NCI-H460 (cell line): ENCODE measurements at regions not wholly inside any gene's neighbourhood (a gene's known extent, or its start where the extent isn't known, plus 50 kb on each side); places are given as distances from the start of the nearest gene placed in this dataset.
"Not testable (repeated sequence)": the region's sequence is repeated elsewhere in the genome, so short reads cannot be mapped to it uniquely, and the experiment has no call there.

Experiments
- DNase-seq: peaks from one replicate; pipeline ENCODE4 v3.0.0-alpha.2; 2016; ENCODE audit warnings: low read depth; ENCODE audit errors: extremely low read depth

DNA sequence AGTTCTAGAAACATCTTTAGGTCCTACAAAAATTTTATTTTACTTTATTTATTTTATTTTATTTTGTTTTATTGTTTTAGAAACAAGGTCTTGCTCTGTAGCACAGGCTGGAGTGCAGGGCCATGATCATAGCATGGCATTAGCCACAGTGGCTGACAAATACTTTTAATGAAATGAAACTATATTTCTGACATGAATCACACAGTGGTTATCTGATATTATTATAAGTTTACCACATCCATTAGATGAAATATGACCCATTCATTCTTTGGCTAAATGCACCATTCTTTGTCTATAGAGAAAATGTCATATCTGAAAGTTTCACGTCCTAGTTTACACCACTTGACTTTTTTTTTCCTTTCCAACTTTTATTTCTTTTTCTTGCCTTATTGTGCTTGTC, 613.4 kb upstream of the ADAMTS5 start:
- DNase-seq: no peak

DNA sequence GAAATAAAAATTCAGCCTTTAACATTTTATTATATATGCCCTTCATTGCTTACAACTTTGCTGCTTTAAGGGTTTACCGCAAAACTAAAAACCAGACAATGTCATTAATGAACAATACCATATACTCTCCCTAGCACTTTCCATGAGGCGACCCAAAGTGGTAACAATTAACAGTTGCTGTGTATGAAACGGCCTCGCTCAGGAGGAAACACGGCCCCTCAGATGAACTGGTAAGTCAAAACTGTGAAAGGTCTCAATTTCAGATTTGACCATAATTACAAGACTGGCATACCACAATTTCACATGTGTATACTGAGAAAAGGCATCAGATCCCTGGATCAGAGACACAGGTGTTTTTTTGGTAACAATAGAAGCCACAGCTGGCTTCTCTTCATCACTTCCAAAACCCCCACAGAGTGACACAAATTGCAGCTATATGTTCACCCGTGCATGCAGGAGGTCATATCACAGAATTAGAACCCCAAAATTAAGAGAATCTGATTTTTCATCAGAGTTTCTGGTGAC, 611.9 kb upstream of the ADAMTS5 start:
- no peak for DNase-seq

DNA sequence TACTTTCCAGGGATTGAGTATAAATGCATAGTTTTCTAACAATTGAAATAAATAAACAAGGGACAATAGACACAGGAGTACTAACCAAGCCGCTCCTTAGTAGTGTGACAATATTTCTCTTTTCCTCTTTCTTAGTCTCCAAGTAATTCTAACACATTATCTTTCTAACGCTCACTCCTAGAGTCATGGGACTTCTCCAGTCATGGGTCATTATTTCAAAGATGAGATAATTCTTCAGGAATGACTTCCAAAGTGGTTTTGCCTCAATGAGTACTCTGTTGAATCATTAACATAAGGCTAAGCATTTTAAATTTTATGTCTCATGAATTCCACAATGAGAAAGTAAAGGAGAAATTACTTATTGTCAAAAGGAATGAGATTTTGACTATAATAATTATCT, 605.8 kb upstream of the ADAMTS5 start:
- DNase-seq: no peak

DNA sequence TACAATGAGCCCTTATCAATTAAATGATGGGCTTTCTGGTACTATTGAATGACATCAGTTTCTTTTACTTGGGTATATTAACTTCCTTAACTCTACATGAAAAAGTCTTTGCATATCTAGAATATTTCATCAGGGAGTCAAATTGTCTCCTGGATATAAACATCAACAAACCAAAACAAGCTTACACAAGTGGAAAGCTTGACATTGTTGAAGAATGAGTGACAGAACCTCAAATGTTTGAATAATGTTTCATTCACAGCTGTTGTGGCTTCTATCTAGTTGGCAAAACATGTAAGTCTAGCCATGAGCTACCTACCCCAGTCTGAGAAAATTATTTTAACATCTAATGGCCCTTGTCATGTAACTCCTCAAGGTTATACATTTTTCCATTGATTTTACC, 604.8 kb upstream of the ADAMTS5 start:
- DNase-seq: no peak

DNA sequence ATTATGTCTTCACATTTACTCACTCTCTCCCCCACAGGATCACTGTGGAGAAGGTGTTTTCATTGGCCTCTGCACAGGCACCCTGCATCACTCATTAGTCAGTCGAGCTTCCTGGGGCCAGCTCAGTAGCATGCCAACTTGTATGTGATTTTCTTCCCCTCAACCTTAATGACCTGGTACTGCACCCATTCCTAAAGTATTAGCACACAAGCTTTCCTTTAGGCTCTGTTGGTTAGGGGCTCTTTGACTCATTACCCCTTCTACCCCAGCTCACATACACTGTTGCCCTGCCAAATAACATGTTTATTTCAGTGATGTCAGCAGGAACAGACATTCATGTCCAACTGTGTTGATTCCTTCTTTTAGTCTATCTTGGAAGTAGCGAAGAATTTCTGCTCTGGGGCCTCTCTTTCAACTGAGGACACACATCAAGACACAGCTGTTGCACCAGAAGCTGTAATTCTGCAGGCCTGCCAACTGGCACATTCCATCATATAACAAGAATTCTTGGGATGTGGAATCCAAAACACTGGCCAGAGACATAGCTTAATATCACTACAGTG, 603.5 kb upstream of the ADAMTS5 start:
- no peak for DNase-seq

DNA sequence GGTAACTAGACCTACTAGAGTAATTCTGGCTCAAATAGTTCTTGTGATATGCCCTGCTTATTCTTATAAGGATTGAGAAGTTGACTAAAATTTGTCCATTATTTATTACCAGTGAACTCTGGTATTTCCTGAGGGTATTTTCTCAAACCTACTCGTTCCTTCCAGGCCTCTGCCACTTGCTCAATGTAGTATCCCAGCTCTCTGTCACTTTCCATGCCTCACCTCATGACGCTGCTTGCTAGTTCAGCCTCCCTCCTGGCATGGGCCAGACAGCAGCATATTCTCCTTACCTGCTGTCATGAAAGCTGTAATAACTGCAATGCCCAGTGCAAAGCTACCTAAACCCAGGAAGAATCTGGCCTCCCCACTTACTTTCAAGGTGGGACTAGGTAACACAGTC, 602.9 kb upstream of the ADAMTS5 start:
- no peak for DNase-seq

DNA sequence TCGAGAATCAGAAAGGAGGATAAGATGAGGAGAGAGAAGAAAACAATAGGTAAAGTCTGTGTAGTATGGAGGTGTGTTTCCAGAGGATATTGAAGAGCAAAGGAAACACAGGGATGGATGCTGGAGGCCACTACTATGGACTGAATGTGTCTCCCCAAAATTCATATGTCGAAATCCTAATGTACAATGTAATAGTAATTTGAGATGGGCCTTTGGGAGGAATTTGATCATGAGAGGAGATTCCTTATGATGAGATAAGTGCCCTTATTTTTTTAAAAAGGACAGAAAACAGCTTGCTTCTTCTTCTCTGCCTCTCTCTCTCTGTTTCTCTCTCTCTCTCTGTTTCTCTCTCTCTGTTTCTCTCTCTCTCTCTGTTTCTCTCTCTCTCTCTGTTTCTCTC, 602.2 kb upstream of the ADAMTS5 start:
- no peak for DNase-seq

DNA sequence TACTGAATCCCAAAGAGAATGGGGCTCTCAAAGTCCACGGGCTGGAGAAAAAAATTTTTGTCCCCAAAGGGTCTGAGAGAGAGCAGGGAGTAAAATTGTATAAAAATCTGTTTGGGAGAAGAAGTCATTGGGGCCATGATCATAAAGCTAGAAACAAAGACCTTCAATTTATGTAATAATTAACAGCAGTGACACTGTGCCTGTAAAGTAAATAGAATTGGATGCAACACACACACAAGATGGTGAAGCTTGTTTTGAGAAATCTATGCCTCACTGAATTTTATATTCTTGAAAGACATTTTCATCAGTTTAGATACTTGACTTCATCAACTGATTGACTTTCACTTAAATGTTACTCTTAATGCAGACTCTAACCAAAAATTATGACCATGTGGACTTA, 600.5 kb upstream of the ADAMTS5 start:
- no peak for DNase-seq

DNA sequence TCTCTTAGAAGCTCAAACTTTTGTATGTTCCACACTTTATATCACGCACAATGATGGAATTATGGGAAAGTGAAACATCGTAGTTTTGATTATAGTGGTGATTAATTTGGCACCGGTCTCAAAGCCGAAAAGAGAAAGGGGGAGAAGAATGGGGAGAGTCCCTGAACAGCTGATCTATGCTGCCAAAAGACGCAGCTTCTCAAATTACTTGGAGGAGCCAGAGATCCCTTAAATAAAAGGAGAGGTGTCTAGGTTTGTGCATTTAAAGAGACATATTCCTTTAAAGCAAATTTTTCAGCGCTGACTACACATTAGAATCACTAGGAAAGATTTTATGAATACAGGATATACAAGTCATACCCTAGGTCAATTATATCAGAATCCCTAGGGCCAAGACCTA, 599.6 kb upstream of the ADAMTS5 start:
- DNase-seq: no peak

DNA sequence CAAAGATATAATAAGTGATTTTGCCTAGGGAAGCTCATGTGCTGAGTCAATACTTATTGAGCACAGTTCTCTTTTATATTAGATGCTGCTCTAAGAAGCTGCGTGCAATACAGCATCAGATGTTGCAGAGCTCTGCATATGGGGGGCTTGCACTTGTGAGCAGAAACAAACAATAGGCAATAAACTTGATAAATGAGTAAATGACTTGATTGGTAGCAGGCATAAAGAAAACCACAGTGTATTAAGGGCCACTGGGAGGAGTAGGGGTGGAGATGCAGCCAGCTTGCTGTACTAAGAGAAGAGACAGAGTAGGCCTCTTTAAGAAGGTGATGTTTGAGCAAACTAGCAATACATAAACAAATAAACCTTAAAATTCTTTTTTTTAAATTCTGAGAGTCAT, 598.5 kb upstream of the ADAMTS5 start:
- DNase-seq: no peak

DNA sequence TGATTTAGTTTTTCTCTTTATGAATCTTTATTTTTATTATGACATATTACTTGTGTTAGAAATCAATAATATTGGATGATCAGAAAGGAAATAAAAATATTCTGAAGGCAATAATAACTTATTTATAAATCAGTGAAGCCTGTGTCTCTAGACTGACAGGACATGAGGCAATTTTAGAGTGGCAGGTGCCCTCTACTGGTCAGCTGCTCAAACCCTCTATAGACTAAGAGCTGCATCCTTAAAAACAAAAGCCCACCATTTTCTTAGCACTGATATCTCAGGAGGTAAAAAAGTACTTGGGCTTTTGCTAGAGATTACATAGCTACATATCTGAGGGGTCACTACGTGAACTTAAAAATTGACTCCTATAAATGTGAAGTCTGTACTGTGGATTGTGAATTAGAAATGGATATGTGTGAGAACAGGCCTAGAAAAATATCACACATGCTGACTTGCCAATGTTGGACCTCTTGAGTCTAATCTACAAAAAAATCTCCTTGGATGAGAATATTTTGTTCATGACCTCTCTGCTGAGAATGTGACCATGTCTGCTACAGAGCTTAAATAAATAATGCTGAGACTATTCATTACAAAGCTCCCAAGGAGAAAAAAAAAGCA, 597.9 kb upstream of the ADAMTS5 start:
- peak; percentile 23 for DNase-seq

DNA sequence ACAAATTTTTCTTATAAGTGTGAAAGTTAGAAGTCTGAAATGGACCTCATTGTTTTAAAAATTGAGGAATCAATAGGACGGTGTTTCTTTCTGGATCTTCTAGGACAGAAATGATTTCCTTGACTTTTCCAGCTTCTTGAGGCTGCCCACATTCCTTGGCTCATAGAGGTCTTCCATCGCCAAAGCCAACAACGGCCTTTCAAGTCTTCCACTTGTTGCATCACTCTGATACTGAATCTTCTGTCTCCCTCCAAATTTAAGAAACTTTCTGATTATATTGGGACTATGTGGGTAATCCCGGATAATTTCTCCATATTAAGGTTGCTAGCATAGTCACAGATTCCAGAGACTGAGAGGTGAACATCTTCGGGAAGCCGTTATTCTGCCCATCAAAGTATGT, 595.4 kb upstream of the ADAMTS5 start:
- no peak for DNase-seq

DNA sequence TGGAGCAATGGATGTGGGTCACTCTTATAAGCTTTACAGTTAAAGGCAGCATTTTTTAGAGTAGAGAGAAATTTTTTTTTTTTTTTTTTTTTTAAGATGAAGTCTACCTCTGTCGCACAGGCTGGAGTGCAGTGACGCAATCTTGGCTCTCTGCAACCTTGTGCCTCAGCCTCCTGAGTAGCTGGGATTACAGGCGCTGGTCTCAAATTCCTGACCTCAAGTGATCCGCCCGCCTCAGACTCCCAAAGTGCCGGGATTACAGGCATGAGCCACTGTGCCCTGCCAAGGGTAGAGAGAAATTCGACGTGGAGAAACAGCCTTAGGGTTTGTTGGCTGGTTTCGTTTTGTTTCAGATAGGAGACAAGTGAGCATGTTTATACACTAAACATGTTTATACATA, 594.2 kb upstream of the ADAMTS5 start:
- DNase-seq: no peak

DNA sequence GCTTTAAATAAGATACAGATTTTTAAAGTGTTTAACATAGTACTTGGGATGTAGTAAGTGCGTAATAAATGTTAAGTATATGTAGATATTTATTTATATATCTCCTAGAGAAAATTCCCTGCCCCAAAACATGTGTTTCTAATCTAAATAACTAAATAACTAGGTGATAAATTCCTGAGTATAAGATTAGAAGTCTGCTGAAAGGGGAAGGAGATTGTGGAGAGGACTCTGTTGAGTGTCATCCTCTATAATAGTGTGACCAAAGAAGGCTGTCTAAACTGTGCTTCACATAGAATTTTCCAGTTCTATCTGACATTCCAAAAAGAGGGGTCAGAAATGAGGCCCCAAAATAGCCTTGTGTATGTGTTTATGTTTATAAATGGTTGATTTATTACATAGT, 590.5 kb upstream of the ADAMTS5 start:
- no peak for DNase-seq

DNA sequence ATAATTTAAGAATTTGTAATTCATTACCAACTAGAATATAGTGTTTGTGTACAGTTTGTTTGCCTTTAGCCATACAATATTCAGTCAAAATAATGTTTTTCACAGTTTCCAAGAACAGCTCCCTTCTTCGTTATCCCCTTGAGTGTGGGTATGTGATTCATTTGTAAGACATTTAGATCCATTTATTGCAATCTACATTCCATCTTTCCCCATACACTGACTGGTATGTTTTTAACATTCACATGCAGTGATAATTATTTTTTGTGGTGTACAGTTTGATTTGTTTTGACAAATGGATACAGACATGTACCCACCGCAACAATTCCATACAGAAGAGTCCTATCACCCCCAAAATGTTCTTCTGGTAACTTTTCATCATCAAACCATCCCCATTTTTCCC, 589.1 kb upstream of the ADAMTS5 start:
- no peak for DNase-seq

DNA sequence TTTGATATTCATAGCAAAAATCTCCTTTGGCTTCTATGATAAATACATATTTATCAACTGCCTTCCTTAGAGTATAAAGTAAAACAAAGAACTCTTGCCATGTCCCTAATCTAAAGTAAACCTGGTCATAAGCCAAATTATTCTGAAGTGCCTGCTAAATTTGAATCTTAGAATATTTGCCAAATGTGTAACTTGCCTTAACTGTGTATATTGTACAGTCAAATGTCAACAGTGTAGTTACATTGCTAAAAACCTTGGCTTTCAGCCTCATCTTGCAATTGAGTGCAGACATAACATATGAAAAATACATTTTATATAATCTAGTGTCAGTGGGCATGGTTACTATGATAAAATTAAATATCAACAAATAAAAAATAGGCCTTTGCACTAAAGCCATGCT, 583.4 kb upstream of the ADAMTS5 start:
- DNase-seq: no peak

DNA sequence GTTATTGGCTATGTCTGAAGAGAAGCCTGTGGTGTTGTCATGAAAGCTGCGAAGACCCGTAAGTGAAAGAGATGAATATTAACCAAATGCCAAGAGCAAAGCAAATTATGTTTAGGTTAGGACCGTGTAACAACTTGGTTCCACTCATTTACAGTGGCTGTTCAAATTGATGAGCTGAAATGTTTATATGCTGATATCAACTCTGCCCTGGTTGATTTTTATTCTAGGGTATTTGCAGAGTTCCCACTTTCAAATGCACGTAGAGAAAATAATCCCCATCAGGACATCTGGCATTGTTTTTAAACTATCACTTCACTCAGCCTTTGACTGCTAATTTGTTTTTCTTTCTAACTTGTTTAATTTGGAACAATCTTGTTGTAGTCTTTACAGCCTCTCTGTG, 581.6 kb upstream of the ADAMTS5 start:
- no peak for DNase-seq

DNA sequence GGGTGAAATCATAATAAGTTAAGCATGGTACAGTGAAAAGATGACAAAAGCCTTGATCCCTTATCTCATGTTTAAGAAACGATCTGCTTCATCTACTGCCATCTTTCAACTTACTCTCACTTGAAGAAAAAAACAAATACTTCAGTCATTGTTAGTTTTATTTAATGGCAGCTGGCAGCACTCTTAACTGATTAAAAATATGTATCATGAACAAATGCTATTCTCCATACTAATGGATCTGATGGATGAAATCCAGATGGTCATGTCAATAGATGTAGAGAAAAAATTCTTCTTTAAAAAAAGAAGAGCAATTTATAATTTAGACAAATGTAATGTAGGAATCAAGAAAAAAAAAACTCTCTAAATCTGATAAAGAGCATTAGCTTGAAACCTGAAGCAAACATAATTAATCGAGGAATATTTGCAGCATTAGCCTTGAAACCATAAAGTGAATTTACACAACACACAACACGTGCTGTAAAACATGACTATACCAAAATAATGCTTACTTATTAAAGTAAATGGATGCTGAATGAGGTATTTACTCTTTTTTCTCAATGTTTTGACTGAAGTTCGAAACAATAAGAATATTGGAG, 579.0 kb upstream of the ADAMTS5 start:
- DNase-seq: no peak

DNA sequence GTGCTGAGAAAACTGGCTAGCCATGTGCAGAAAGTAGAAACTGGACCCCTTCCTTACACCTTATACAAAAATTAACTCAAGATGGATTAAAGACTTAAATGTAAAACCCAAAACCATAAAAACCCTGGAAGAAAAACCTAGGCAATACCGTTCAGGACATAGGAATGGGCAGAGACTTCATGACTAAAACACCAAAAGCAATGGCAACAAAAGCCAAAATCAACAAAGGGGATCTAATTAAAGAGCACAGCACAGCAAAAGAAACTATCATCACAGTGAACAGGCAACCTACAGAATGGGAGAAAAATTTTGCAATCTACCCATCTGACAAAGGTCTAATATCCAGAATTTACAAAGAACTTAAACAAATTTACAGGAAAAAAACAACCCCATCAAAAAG, 575.2 kb upstream of the ADAMTS5 start:
- DNase-seq: not testable (repeated sequence)

DNA sequence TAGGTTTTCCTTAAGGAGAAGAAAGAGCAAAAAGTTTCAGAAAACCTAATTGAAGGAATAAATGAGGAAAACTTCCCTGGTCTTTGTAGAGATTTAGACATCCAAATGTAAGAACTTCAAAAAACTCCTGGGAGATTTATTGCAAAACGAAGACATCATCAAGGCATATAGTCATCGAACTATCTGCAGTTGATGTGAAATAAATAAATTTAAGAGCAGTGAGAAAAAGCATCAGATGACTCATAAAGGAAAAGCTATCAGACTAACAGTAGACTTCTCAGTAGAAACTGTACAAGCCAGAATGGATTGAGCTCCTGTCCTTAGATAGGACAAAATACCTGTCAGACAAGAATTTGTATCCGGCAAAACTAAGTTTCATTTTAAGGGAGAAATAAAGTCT, 569.4 kb upstream of the ADAMTS5 start:
- DNase-seq: no peak

DNA sequence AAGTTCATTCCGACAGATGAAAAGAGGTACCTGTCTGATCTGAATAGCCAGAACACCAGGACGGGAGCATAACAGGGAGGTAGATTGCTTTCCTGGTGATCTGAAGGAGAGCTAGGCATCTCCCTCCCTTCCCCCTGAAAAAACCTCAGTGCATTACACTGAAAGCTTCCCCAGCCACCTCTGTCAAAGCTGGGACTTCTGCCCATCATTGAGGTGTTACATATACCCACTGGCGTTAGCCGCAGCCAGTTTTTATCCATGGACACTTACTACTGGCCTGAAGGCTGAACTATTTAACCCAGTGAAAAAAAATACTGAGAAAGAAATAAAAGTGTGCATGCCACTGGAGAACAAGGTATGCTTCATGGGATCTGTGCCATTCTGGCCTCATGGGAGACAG, 568.3 kb upstream of the ADAMTS5 start:
- no peak for DNase-seq

DNA sequence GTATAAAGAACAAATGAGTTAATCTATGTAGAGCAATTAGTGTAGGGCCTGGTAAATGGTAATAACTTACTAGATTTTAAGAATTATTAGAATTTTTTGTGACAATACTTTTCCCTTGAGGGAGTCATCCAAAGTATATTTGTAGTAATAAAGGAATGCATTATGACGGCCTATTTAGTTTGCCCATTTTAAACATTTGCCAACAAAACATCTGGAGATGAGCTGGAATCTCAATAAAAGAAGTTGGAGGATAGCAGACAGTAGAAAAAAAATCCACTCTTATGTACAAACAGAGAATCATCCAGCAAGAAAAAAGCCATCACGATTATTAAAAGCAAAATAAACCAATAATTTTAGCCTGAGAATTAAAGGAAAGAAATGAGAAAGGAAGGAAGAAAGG, 567.3 kb upstream of the ADAMTS5 start:
- no peak for DNase-seq

DNA sequence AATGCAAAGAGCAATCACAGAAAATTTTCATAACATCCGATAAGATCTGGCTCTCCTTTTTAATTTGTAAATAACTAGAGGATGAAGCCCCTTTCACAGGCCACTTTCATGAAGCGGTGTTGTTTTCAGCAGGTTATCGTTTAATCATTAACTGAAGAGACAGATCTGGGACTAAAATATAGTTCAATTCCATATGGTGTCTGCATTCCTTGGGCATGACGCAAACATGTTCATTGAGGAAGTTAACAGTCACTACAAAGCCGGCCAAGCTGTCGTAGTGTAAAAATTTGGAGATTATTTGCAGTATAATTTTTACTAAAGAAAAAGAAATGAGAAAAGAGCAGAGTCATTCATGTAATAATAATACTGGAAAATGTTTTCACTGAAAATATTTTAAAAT, 565.2 kb upstream of the ADAMTS5 start:
- no peak for DNase-seq
